IMR-90 (cell line): ENCODE measurements at regions not wholly inside any gene's neighbourhood (a gene's known extent, or its start where the extent isn't known, plus 50 kb on each side); places are given as distances from the start of the nearest gene placed in this dataset.

Experiments
- ATAC-seq: fragments of 200-7000 bp; cut with Tn5 transposase; 2 replicates; pipeline ENCODE4 v1.9.1; 2020; ENCODE audit warnings: low read depth, mild to moderate bottlenecking, moderate library complexity
- BruUV-seq: library from RNA; stranded (reverse); fragments of 400-500 nt; replicated peaks from 2 replicates; lab custom pipeline; 2021; lab: Mats Ljungman, UMichigan
- CTCF ChIA-PET: fragments of 300-600 bp; formaldehyde crosslinking; extraction: SDS; loops from one replicate; lab custom pipeline; 2021; ENCODE audit warnings: antibody characterized with exemption; lab: Yijun Ruan, JAX
- POLR2A ChIA-PET: fragments of 300-600 bp; sonication (Branson Sonifier 250); formaldehyde crosslinking; loops from one replicate; lab custom pipeline; 2022; ENCODE audit warnings: antibody characterized with exemption; ENCODE audit not compliant: unreplicated experiment; lab: Charles Lee
- DNase-seq: peaks from one replicate; pipeline ENCODE4 v3.0.0; 2013
- H2AFZ ChIP-seq: replicated peaks from 2 replicates; pipeline ENCODE3; 2013; ENCODE audit warnings: low read length, mild to moderate bottlenecking; ENCODE audit not compliant: poor library complexity
- H2AK5ac ChIP-seq: 2 replicates; pipeline ENCODE4 v1.6.1; 2013; ENCODE audit warnings: low read depth, low read length, inconsistent platforms
- H2AK9ac ChIP-seq: replicated peaks from 2 replicates; pipeline ENCODE3; 2013; ENCODE audit warnings: mild to moderate bottlenecking, low read depth, low read length, moderate library complexity; ENCODE audit not compliant: poor library complexity
- H2BK120ac ChIP-seq: 2 replicates; pipeline ENCODE4 v1.6.1; 2013; ENCODE audit warnings: low read depth, low read length, inconsistent platforms
- H2BK15ac ChIP-seq: 3 replicates; pipeline ENCODE4 v1.6.1; 2013; ENCODE audit warnings: low read depth, low read length, inconsistent platforms
- H2BK20ac ChIP-seq: 2 replicates; pipeline ENCODE4 v1.6.1; 2013; ENCODE audit warnings: low read depth, mild to moderate bottlenecking, inconsistent platforms, low read length, moderate library complexity
- H2BK5ac ChIP-seq: 2 replicates; pipeline ENCODE4 v1.6.1; 2013; ENCODE audit warnings: mild to moderate bottlenecking, low read depth, low read length, inconsistent platforms; ENCODE audit not compliant: poor library complexity, severe bottlenecking
- H3K14ac ChIP-seq: replicated peaks from 2 replicates; pipeline ENCODE4 v1.6.1; 2013; ENCODE audit warnings: low read depth, low read length, inconsistent platforms
- H3K18ac ChIP-seq: 2 replicates; pipeline ENCODE4 v1.6.1; 2013; ENCODE audit warnings: low read depth, low read length, control low read depth
- H3K23ac ChIP-seq: 2 replicates; pipeline ENCODE4 v1.6.1; 2013; ENCODE audit warnings: low read depth, low read length, inconsistent platforms
- H3K27ac ChIP-seq: 2 replicates; pipeline ENCODE4 v1.5.1; 2013; ENCODE audit warnings: mild to moderate bottlenecking, control low read depth, low read length; ENCODE audit not compliant: insufficient read depth
- H3K27me3 ChIP-seq: 2 replicates; pipeline ENCODE4 v1.6.1; 2013; ENCODE audit warnings: low read length; ENCODE audit not compliant: control insufficient read depth, insufficient read depth
- H3K36me3 ChIP-seq: 2 replicates; pipeline ENCODE4 v1.6.1; 2013; ENCODE audit warnings: low read length, mixed read lengths; ENCODE audit not compliant: control insufficient read depth, insufficient read depth
- H3K4ac ChIP-seq: 2 replicates; pipeline ENCODE4 v1.6.1; 2013; ENCODE audit warnings: low read depth, low read length, inconsistent platforms
- H3K4me1 ChIP-seq: 2 replicates; pipeline ENCODE4 v1.6.1; 2013; ENCODE audit warnings: low read length, mixed read lengths; ENCODE audit not compliant: control insufficient read depth, insufficient read depth
- H3K4me2 ChIP-seq: 2 replicates; pipeline ENCODE4 v1.6.1; 2013; ENCODE audit warnings: low read depth, mild to moderate bottlenecking, control low read depth, low read length, moderate library complexity
- H3K4me3 ChIP-seq: 2 replicates; pipeline ENCODE4 v1.5.1; 2013; ENCODE audit warnings: low read depth, mild to moderate bottlenecking, control low read depth, low read length, moderate library complexity; ENCODE audit not compliant: insufficient read depth
- H3K56ac ChIP-seq: 2 replicates; pipeline ENCODE4 v1.6.1; 2013; ENCODE audit warnings: low read length, inconsistent platforms; ENCODE audit not compliant: insufficient read depth; ENCODE audit errors: extremely low read depth
- H3K79me1 ChIP-seq, 2 experiments: 2 replicates each; pipeline ENCODE4 v1.6.1; 2013; ENCODE audit warnings: low read length in 2 of 2, inconsistent platforms in 1 of 2, low read depth in 1 of 2
- H3K9ac ChIP-seq: 2 replicates; pipeline ENCODE4 v1.6.1; 2013; ENCODE audit warnings: low read depth, low read length, control low read depth
- H3K9me1 ChIP-seq: 2 replicates; pipeline ENCODE4 v1.6.1; 2013; ENCODE audit warnings: low read length, inconsistent platforms; ENCODE audit not compliant: insufficient read depth
- H3K9me3 ChIP-seq: 2 replicates; pipeline ENCODE4 v1.6.1; 2013; ENCODE audit warnings: low read length; ENCODE audit not compliant: control insufficient read depth, insufficient read depth
- H4K20me1 ChIP-seq: 2 replicates; pipeline ENCODE4 v1.6.1; 2013; ENCODE audit warnings: low read length, inconsistent platforms; ENCODE audit not compliant: insufficient read depth
- H4K5ac ChIP-seq: 2 replicates; pipeline ENCODE4 v1.6.1; 2013; ENCODE audit warnings: mild to moderate bottlenecking, low read depth, low read length, control low read depth
- H4K8ac ChIP-seq, 2 experiments: 2 replicates each; pipeline ENCODE4 v1.6.1; 2013; ENCODE audit warnings: low read depth in 2 of 2, low read length in 2 of 2, control low read depth in 1 of 2, inconsistent platforms in 1 of 2
- H4K91ac ChIP-seq: 2 replicates; pipeline ENCODE4 v1.6.1; 2013; ENCODE audit warnings: low read depth, low read length, inconsistent platforms; ENCODE audit not compliant: insufficient read depth
- CTCF ChIP-seq: conservative IDR thresholded peaks from 2 replicates; pipeline ENCODE4 v1.5.1; 2012; ENCODE audit warnings: mild to moderate bottlenecking, low read depth, low read length, improper control_type of control experiment
- MAZ ChIP-seq: IDR thresholded peaks from 2 replicates; pipeline ENCODE4 v1.6.1; 2012; ENCODE audit warnings: low read depth, mild to moderate bottlenecking, low read length, improper control_type of control experiment, moderate library complexity, borderline replicate concordance
- POLR2A ChIP-seq: IDR thresholded peaks from 2 replicates; pipeline ENCODE4 v1.6.1; 2012; ENCODE audit warnings: mild to moderate bottlenecking, low read depth, low read length
- WGBS, 2 experiments: methylation state at CpG; one replicate each; pipeline versions ENCODE4 v1.1.5 to v1.1.7; 2013; ENCODE audit warnings: missing lambda C conversion rate in 2 of 2; ENCODE audit not compliant: insufficient read length in 1 of 2; ENCODE audit errors: extremely low coverage in 2 of 2; 5-methylcytosine and 5-hydroxymethylcytosine counted together
- dilution Hi-C: fragments of 300-500 bp; cut with HindIII; formaldehyde crosslinking; loops from one replicate; pipeline ENCODE4 v1.14.3; 2018; ENCODE audit warnings: low sequenced_read_pairs; ENCODE audit not compliant: unreplicated experiment
- in situ Hi-C: fragments of 300-500 bp; cut with MboI; formaldehyde crosslinking; loops from 3 replicates; pipeline ENCODE4 v1.14.3; 2019; ENCODE audit warnings: low sequenced_read_pairs, inconsistent platforms, mixed read lengths
- intact Hi-C: fragments of 100-400 bp; cut with micrococcal nuclease; formaldehyde crosslinking; loops from 2 replicates; pipeline ENCODE4 v1.10.0; 2022

DNA sequence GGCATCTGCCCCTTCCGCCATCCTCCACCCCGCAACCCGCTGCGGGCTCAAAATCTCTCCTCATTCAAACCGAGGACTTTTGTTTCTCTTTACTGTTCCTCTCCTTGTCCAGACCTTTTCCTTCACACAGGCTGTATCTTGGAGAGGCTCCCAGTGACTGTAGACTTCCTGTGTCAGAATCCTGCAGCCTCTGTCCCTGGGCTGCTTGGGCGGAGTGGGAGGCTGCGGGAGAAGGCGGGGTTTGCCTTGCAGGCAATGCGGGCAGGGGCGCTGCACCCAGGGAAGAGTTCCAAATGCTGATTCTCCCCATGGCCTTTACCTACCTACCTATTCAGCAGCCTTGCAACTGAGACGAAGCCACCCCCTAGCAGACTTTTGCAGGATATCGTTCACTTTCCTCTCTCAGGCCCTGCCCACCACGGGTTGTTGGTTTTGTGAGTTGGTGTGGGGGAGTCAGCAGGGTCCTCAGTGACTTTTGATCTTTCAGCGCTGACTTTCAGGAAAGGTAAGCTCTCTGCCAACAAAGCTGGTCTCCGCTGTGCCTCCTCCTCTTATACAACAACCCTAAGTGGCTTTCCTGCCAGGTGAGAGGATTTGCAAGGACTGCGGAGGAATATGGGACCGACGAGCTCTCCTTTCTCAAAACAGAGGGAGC lies 79.0 kb upstream of the KCNA1 start:
- Histone ChIP-seq H3K18ac (no peak overlapping the region), H4K91ac (no peak overlapping the region), H3K36me3 (no peaks in the 10 kb centered on the region), H2BK15ac (no peak overlapping the region), H4K20me1 (no peaks in the 10 kb centered on the region), H3K9ac (no peak overlapping the region), H3K27me3 (peaks cover 4% of the 10 kb centered on the region), H3K4ac (no peak overlapping the region), H2BK120ac (no peak overlapping the region), H3K23ac (no peak overlapping the region), H4K5ac (no peak overlapping the region), H3K79me1 (no peaks in the 10 kb centered on the region), H2AK9ac (no peak overlapping the region), H3K4me1 (no peaks in the 10 kb centered on the region), H3K4me2 (no peak overlapping the region), H2BK20ac (no peak overlapping the region), H2AFZ (no peak overlapping the region), H3K27ac (no peak overlapping the region), H3K56ac (no peak overlapping the region), H3K9me3 (0 out of 2 replicates have a peak, but pooled peaks cover 3% of the 10 kb centered on the region), H4K8ac (no peak overlapping the region), H3K9me1 (no peaks in the 10 kb centered on the region), H2AK5ac (no peak overlapping the region), H3K4me3 (no peak overlapping the region), H2BK5ac (no peak overlapping the region), H3K14ac (no peak overlapping the region)
- WGBS, 2 experiments, result no CpG with 5 or more reads among the region's 18 CpGs
- no TSS peak for BruUV-seq
- TF ChIP-seq POLR2A (no peak), CTCF (no peak), MAZ (no peak)
- ATAC-seq (no peak), DNase-seq (no peak)
- POLR2A ChIA-PET, result no interaction called here
- CTCF ChIA-PET, result no interaction called here
- dilution Hi-C loops, result no loop called here
- intact Hi-C loops, result no loop called here
- in situ Hi-C loops, result no loop called here
